K562 (cell line): ENCODE measurements at regions not wholly inside any gene's neighbourhood (a gene's known extent, or its start where the extent isn't known, plus 50 kb on each side); places are given as distances from the start of the nearest gene placed in this dataset.

ENCODE experiments used
- BRD4 ChIP-seq: fragments of 200-600 bp; sonication (generic); IDR thresholded peaks from 2 replicates; pipeline ENCODE4 v1.6.1; 2017; ENCODE audit warnings: inconsistent platforms
- EP300 ChIP-seq: IDR thresholded peaks from 2 replicates; pipeline ENCODE4 v1.6.1; 2012; ENCODE audit warnings: low read length, improper control_type of control experiment
- EZH2 ChIP-seq: IDR thresholded peaks from 2 replicates; pipeline ENCODE4 v1.6.1; 2012; ENCODE audit warnings: low read depth, mild to moderate bottlenecking, inconsistent platforms, low read length, borderline replicate concordance
- ZNF384 ChIP-seq: IDR thresholded peaks from 2 replicates; pipeline ENCODE4 v1.6.1; 2012; ENCODE audit warnings: low read depth, low read length, improper control_type of control experiment
- TF ChIP-seq, protein P1 (sequence below): fragments of 250-450 bp; sonication (Bioruptor Pico); IDR thresholded peaks from 2 replicates; pipeline ENCODE4 v1.5.1; 2021; ENCODE audit warnings: mild to moderate bottlenecking

DNA sequence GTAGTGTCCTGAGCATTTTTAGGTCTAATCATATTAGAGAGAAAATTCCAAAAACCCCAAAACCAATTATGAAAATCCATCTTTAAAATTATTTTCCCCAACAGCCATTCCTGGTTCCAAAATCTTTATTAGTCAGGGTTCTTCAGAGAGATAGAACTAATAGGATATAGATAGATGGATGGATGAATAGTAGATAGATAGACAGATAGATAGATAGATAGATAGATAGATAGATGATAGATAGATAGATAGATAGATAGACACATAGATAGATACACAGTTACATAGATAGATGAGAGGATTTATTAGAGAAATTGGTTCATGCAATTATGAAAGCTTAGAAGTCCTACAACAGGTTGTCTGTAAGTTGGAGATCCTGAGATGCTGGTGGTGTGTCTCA is 122.7 kb upstream of the POGK start:
- TF ChIP-seq BRD4 (no peak), ZNF384 (no peak), EZH2 (no peak), EP300 (no peak)
- TF ChIP-seq, protein P1, sequence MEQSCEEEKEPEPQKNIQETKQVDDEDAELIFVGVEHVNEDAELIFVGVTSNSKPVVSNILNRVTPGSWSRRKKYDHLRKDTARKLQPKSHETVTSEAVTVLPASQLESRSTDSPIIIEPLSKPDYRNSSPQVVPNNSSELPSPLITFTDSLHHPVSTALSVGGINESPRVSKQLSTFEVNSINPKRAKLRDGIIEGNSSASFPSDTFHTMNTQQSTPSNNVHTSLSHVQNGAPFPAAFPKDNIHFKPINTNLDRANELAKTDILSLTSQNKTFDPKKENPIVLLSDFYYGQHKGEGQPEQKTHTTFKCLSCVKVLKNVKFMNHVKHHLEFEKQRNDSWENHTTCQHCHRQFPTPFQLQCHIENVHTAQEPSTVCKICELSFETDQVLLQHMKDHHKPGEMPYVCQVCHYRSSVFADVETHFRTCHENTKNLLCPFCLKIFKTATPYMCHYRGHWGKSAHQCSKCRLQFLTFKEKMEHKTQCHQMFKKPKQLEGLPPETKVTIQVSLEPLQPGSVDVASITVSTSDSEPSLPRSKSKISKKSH (CRISPR knock-in tag): no peak
